C4-2B (cell line): ENCODE measurements at regions not wholly inside any gene's neighbourhood (a gene's known extent, or its start where the extent isn't known, plus 50 kb on each side); places are given as distances from the start of the nearest gene placed in this dataset.

Source experiments
- H3K27ac ChIP-seq: fragments of 450-650 bp; 2 replicates; pipeline ENCODE4 v1.5.1; 2017
- CTCF ChIP-seq: fragments of 450-650 bp; conservative IDR thresholded peaks from 2 replicates; pipeline ENCODE4 v1.5.1; 2017; ENCODE audit warnings: mild to moderate bottlenecking
- ZFX ChIP-seq: fragments of 450-650 bp; IDR thresholded peaks from 2 replicates; pipeline ENCODE4 v1.6.1; 2017

- TF ChIP-seq ZFX, result no peak
- no peak for TF ChIP-seq CTCF
- peak overlapping the region; percentile 45 for H3K27ac ChIP-seq
Observed at GRCh38 chr11:70567680-70568034, 169.3 kb downstream of the CTTN start.

DNA sequence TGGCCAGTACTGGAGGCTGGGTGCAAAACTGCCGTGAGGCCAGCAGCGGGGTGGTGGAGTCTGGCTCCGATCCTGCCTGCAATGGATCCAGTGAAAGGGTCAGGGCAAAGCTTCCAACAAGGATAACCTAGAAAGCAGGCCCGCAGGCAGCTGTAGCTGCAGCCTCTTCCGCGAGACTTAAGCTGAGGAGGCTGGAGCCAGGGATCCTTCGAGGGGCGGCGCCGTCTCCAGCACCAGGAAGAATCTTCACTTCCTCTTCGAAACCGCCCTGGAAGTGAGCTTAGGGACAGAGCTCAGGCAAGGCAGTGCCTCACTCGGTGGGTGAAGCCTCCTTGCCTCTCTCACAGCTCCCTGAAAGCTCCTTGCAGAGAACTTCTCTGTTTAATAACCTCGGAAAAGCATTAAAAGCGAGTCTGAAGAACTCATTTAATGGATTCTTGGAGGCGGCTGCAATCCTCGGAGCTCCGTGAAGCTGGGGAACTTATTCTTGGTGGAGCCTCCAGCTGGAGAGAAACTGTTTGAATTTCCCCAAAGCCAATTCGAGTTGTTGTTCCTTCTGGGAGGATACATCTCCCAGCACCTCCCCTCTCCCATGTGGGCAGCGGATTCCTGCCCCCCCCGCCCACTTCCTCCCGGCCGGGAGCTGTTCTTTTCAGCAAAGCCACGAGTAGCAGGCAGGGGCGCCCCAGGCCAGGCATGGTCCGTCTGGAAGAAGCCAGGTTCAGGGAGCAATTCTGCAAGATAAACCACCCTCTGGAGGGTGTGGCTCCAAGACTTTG is 169.9 kb downstream of the CTTN start:
- TF ChIP-seq ZFX, result no peak
- no peak for TF ChIP-seq CTCF
- H3K27ac ChIP-seq, result peak overlapping the region; percentile 45

- peak overlapping the region; percentile 45 for H3K27ac ChIP-seq
- TF ChIP-seq CTCF (no peak), ZFX (no peak)
Observed at GRCh38 chr11:70568814-70569617, 170.7 kb downstream of the CTTN start.

- no peak overlapping the region for H3K27ac ChIP-seq
- TF ChIP-seq ZFX (no peak), CTCF (no peak)
Observed at GRCh38 chr11:70569618-70569890, 171.2 kb downstream of the CTTN start.

- TF ChIP-seq ZFX, result no peak
- no peak for TF ChIP-seq CTCF
- H3K27ac ChIP-seq, result no peak overlapping the region
Observed at GRCh38 chr11:70569996-70570692, 171.8 kb downstream of the CTTN start.

DNA sequence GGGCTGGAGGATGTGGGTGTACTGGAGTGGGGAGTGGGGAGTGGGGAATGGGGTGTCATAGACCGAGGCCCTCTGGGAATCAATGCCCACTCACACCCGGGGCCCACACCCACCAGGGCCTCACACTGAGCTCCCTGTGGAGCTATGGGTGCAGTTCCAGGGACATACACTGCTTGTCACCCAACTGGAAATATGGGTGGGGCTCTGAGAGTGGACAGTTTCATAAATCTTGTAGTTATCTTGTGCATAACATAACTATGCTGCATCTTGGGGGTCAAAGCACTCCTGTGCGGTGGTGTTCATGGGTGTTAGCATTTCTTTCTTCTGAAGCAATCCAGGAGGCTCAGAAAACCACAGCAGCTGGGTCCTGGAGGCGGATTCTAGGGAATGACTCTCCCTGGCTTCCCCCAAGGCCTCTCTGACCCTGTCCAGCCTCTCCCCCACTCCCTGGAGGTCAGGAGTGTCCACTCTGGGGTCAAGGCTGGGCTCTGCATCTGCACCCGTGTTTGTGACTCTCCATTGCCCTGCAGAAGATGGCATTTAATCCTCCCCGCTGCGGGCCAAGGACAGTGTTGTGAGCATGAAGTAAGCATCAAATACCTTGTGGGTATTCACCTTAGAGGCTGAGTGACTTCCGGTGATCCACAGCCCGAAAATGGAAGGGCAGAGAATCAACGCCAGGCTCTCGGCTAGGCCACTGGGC is 172.5 kb downstream of the CTTN start:
- TF ChIP-seq CTCF, result no peak
- TF ChIP-seq ZFX, result no peak
- no peak overlapping the region for H3K27ac ChIP-seq

GRCh38 chr11:70572974-70573260 is 174.6 kb downstream of the CTTN start:
- H3K27ac ChIP-seq, result no peak overlapping the region
- TF ChIP-seq CTCF (no peak), ZFX (no peak)
